ENCODE measurements at regions not wholly inside any gene's neighbourhood (a gene's known extent, or its start where the extent isn't known, plus 50 kb on each side); places are given as distances from the start of the nearest gene placed in this dataset.
"Not testable (repeated sequence)": the region's sequence is repeated elsewhere in the genome, so short reads cannot be mapped to it uniquely, and the experiment has no call there.

- no peak for DNase-seq (ENCODE audit: low spot score)
Measured at GRCh38 chr11:12585861-12586260, 88.4 kb upstream of the TEAD1 start.

- DNase-seq (ENCODE audit: low spot score), result peak; percentile 44
Measured at GRCh38 chr11:12587333-12587991, 86.8 kb upstream of the TEAD1 start.

- no peak for DNase-seq (ENCODE audit: low spot score)
Measured at GRCh38 chr11:12591706-12592105, 82.5 kb upstream of the TEAD1 start.

- no peak for DNase-seq (ENCODE audit: low spot score)
Measured at GRCh38 chr11:12592283-12592682, 81.9 kb upstream of the TEAD1 start.

- not testable (repeated sequence) for DNase-seq (ENCODE audit: low spot score)
Measured at GRCh38 chr11:12595089-12595847, 79.0 kb upstream of the TEAD1 start.

- DNase-seq (ENCODE audit: low spot score), result peak; percentile 41
Measured at GRCh38 chr11:12598330-12599256, 75.6 kb upstream of the TEAD1 start.

- DNase-seq (ENCODE audit: low spot score), result peak; percentile 12
Measured at GRCh38 chr11:12599408-12600143, 74.6 kb upstream of the TEAD1 start.

- DNase-seq (ENCODE audit: low spot score), result no peak
Measured at GRCh38 chr11:12600829-12601228, 73.4 kb upstream of the TEAD1 start.

GRCh38 chr11:12602421-12602820, 71.8 kb upstream of the TEAD1 start:
- DNase-seq (ENCODE audit: low spot score), result peak; percentile 52

- no peak for DNase-seq (ENCODE audit: low spot score)
Measured at GRCh38 chr11:12603143-12604088, 70.8 kb upstream of the TEAD1 start.

GRCh38 chr11:12604557-12605153, 69.6 kb upstream of the TEAD1 start:
- DNase-seq (ENCODE audit: low spot score), result no peak

- peak; percentile 72 for DNase-seq (ENCODE audit: low spot score)
Measured at GRCh38 chr11:12606597-12606996, 67.6 kb upstream of the TEAD1 start.

- not testable (repeated sequence) for DNase-seq (ENCODE audit: low spot score)
Measured at GRCh38 chr11:12608678-12609077, 65.5 kb upstream of the TEAD1 start.

- no peak for DNase-seq (ENCODE audit: low spot score)
Measured at GRCh38 chr11:12611352-12611751, 62.9 kb upstream of the TEAD1 start.

GRCh38 chr11:12617632-12618031, 56.6 kb upstream of the TEAD1 start:
- DNase-seq (ENCODE audit: low spot score), result no peak

GRCh38 chr11:12618743-12619540, 55.3 kb upstream of the TEAD1 start:
- DNase-seq (ENCODE audit: low spot score), result no peak

GRCh38 chr11:12623869-12624268, 50.4 kb upstream of the TEAD1 start:
- DNase-seq (ENCODE audit: low spot score), result no peak

All from GM03348 (cell line).